Right atrium auricular region (tissue), 2 donors: ENCODE measurements at regions not wholly inside any gene's neighbourhood (a gene's known extent, or its start where the extent isn't known, plus 50 kb on each side); places are given as distances from the start of the nearest gene placed in this dataset.

Experiments
- DNase-seq: peaks from one replicate; pipeline ENCODE4 v3.0.0-alpha.2; 2019; ENCODE audit warnings: low spot score
- H3K27ac ChIP-seq, 2 donors: fragments of 200-600 bp; sonication (generic); 1 replicate in 1 of 2; 2 replicates in 1 of 2; pipeline ENCODE4 v1.5.1; 2016 to 2019
- H3K27me3 ChIP-seq, 2 donors: fragments of 200-600 bp; sonication (generic); one replicate each; pipeline versions ENCODE4 v1.5.1 to v1.6.0; 2017 to 2019
- H3K36me3 ChIP-seq: fragments of 200-600 bp; sonication (generic); one replicate; pipeline ENCODE4 v1.5.1; 2016
- H3K4me1 ChIP-seq, 2 donors: fragments of 200-600 bp; sonication (generic); one replicate each; pipeline versions ENCODE4 v1.5.1 to v1.6.0; 2017 to 2019
- H3K4me3 ChIP-seq, 2 donors: fragments of 200-600 bp; sonication (generic); 1 replicate in 1 of 2; 2 replicates in 1 of 2; pipeline ENCODE4 v1.5.1; 2017 to 2019; ENCODE audit warnings: mild to moderate bottlenecking in 1 of 2, moderate library complexity in 1 of 2
- H3K9me3 ChIP-seq, 2 donors: fragments of 200-600 bp; sonication (generic); one replicate each; pipeline ENCODE4 v1.5.1; 2019
- CTCF ChIP-seq, 2 donors: fragments of 200-600 bp; sonication (generic); IDR thresholded peaks; one replicate each; pipeline ENCODE4 v1.5.1; 2019; ENCODE audit warnings: antibody characterized with exemption in 2 of 2

GRCh38 chr1:209222826-209223225 is 360.7 kb upstream of the CAMK1G start:
- no peak for DNase-seq
- Histone ChIP-seq H3K4me3 (no peak overlapping the region), H3K9me3 (no peaks in the 10 kb centered on the region), H3K36me3 (no peaks in the 10 kb centered on the region), H3K4me1 (no peaks in the 10 kb centered on the region), H3K27me3 (no peaks in the 10 kb centered on the region), H3K27ac (no peak overlapping the region)
- no peak for TF ChIP-seq CTCF (IDR thresholded peaks at IDR 0.05)

GRCh38 chr1:209223791-209224190 is 359.7 kb upstream of the CAMK1G start:
- H3K9me3 ChIP-seq = no peaks in the 10 kb centered on the region
- no peaks in the 10 kb centered on the region for H3K27me3 ChIP-seq
- no peak overlapping the region for H3K27ac ChIP-seq
- no peaks in the 10 kb centered on the region for H3K4me1 ChIP-seq
- H3K4me3 ChIP-seq = no peak overlapping the region
- TF ChIP-seq CTCF (IDR thresholded peaks at IDR 0.05) = no peak
- DNase-seq = no peak
- H3K36me3 ChIP-seq = no peaks in the 10 kb centered on the region

GRCh38 chr1:209224886-209225285 is 358.6 kb upstream of the CAMK1G start:
- no peaks in the 10 kb centered on the region for H3K27me3 ChIP-seq
- H3K4me3 ChIP-seq = no peak overlapping the region
- no peak overlapping the region for H3K27ac ChIP-seq
- TF ChIP-seq CTCF (IDR thresholded peaks at IDR 0.05) = no peak
- no peaks in the 10 kb centered on the region for H3K4me1 ChIP-seq
- no peaks in the 10 kb centered on the region for H3K9me3 ChIP-seq
- H3K36me3 ChIP-seq = no peaks in the 10 kb centered on the region
- DNase-seq = no peak

GRCh38 chr1:209227171-209227570 is 356.3 kb upstream of the CAMK1G start:
- Histone ChIP-seq H3K36me3 (no peaks in the 10 kb centered on the region), H3K27ac (no peak overlapping the region), H3K27me3 (no peaks in the 10 kb centered on the region), H3K4me3 (no peak overlapping the region), H3K4me1 (no peaks in the 10 kb centered on the region), H3K9me3 (peaks cover 0 to 20% of the 10 kb centered on the region in 2 donors)
- DNase-seq = no peak
- TF ChIP-seq CTCF (IDR thresholded peaks at IDR 0.05) = no peak

GRCh38 chr1:209227941-209228340 is 355.6 kb upstream of the CAMK1G start:
- H3K4me3 ChIP-seq = no peak overlapping the region
- no peaks in the 10 kb centered on the region for H3K27me3 ChIP-seq
- TF ChIP-seq CTCF (IDR thresholded peaks at IDR 0.05) = no peak

GRCh38 chr1:209229494-209230061 is 353.9 kb upstream of the CAMK1G start:
- H3K4me1 ChIP-seq = no peaks in the 10 kb centered on the region
- no peaks in the 10 kb centered on the region for H3K36me3 ChIP-seq
- H3K27me3 ChIP-seq = no peaks in the 10 kb centered on the region
- no peak for TF ChIP-seq CTCF (IDR thresholded peaks at IDR 0.05)
- H3K27ac ChIP-seq = no peak overlapping the region
- H3K4me3 ChIP-seq = no peak overlapping the region
- no peak for DNase-seq
- H3K9me3 ChIP-seq = peaks cover 0 to 20% of the 10 kb centered on the region in 2 donors

More at GRCh38 chr1:209227941-209228340, 355.6 kb upstream of the CAMK1G start:
- no peak for DNase-seq
- Histone ChIP-seq H3K4me1 (no peaks in the 10 kb centered on the region), H3K9me3 (peaks cover 0 to 20% of the 10 kb centered on the region in 2 donors), H3K36me3 (no peaks in the 10 kb centered on the region), H3K27ac (no peak overlapping the region)
